ENCODE measurements at regions not wholly inside any gene's neighbourhood (a gene's known extent, or its start where the extent isn't known, plus 50 kb on each side); places are given as distances from the start of the nearest gene placed in this dataset.

GRCh38 chr2:120884472-120885290, 149.0 kb downstream of the GLI2 start:
- DNase-seq, result no peak

GRCh38 chr2:120885321-120885720, 149.7 kb downstream of the GLI2 start:
- no peak for DNase-seq

DNA sequence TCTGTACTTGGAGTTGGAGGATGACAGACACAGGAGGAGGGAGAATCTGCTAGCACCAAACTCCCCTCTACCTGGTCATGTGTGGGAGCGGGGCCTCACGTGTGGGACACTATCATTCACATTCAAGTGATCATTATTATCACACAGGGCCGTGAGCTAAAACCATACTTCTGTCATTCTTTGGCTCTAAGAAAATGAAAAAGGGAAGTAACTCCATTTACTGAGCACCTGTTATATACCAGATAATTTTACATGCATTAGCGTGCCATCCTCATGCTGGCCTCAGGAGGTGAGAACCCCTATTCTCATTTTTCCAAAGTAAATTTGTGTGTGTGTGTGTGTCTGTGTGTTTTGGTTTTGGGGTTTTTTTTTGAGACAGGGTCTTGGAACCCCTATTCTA, 150.1 kb downstream of the GLI2 start:
- no peak for DNase-seq

DNA sequence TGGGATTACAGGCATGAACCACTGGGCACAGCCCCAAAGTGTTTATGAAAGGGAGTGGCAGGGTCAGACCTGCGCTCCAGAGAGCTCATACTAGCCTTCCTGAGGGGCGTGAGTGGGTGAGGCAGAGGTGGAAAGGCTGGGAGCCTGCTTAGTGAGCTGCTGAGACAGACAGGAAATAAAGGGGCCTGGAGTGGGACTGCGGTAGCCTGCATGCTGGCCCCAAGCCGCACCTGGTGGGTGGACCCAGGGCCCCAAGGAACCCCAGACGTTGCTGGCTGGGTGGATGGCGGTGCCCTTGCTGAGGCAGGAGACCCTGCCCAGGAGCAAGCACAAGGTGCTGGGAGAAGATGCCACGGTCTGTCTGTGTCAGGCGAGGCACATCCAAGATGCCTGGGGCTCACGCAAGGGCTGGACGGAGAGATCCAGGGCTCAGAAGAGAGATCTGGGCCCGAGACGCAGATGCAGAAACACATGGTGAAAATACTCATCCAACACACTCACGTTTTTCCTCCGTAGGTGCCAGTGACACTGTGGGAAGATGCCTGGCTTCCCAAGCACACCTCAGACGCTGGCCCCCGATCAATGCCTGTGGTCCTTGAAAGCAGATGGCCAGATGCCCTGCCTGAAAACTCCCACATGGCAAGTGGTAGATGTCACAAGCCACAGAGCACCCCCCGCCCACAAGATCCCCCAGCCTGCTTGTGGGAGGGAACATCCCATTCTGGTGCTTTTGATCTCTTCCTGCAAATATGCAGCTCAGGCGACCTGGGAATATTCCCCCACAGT, 151.1 kb downstream of the GLI2 start:
- no peak for DNase-seq

DNA sequence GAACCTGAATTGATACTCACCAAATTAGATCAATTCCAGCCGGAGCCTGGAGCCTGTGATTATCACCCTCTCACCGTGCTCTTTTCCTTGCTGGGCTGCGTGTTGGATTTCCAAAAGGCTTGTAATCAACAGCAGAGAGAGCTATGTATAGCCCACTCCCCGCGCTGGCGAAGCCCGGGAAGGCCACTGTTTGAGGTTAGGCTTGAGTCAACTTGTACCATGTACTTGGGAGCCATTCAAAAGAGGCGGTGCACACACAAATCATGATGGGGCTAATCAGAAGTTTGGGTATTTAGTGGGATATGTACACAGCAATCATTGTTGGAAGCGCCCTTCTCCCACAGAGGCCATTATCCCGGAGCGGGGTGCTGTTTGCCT, 151.6 kb downstream of the GLI2 start:
- no peak for DNase-seq

- no peak for DNase-seq
Observed at GRCh38 chr2:120887741-120888231, 152.1 kb downstream of the GLI2 start.

DNA sequence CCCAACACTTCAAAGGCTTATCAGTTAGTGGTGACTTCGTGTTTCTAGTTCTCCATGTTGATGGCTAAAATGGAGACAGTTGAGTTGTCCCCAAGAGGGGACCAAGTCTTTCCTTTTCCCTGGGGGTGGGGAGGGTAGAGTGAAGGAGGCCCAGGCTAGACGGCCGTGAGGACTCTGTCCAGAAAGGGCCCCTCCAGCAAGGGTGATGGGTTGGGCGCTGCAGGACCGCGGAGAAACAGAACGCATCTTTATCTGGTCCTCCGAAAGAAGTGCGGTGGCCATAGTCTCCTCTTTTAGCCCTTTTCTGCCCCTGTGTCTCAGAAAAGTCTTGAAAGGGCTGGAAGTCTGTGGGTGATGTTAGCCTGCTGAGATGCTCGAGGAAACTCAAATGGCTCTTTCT, 153.2 kb downstream of the GLI2 start:
- DNase-seq, result no peak

GRCh38 chr2:120889936-120890335, 154.3 kb downstream of the GLI2 start:
- no peak for DNase-seq

DNA sequence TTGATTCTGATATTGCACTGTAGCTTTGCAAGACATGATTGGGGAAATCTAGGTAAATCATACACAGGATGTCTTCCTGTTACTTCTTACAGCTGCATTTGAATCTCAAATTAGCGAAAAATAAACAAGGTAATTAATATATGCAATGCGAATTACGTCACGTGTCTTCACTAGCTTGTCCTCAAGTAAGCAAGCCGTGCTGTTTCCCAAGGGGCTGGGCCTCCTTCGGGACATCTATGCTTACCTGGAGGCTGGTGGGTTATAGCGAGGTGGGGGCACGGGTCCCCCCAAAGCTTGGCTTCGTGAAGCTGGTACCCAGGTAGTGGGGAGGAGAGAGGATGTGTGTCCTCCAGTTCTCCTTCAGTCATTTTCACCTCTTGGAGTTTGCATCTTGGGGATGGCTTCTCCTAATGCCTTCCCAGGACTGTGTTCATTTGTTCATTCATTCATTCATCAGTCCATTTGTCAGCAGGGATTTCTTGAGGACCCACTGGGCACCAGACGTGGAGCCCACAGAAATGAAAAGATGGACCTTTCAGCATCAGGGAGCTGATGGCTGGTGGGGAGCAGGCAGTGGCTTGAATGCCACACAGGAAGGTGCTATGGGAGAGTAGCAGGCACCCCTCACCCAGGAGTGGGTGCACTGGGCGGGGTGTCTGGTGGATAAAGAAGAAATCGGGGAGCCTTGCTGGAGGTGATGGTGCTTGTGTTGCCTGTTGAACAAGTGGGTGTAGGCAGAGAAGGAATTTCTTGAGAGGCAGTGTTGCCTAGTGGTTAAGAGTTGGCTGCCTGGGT, 155.1 kb downstream of the GLI2 start:
- DNase-seq, result no peak

DNA sequence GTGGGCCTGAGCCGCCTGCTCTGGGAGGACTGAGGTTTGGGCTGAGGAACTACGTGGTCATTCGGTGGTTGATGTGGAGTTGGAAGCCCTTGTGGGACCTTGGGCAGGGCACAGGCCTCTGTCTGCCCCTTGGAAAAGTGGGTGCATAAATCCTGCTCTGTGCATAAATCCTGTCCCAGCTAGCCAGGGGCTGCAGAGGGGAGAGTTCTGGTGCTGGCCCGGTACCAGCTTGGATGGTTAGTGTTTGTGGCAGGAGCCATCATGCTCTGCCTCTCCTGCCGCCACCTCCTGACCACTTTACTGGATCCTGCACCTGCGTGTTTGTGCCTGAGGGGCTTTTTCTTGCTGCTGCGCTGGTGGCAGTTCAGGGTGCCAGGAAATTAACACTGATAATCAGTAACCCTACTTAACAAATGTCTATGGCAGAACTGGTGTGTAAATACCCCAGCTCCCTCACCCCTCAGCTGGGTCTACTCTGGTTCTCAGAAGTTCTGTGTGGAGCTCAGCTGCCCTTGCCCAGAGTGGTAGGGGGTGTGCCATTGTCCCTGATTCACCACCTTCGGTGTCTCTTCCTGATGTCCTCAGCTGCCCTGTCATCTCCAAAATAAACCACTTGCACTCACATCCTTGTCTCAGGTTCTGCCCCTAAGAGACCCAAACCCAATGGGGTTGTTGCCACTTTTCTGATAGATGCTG, 156.8 kb downstream of the GLI2 start:
- DNase-seq, result no peak

- DNase-seq, result no peak
Observed at GRCh38 chr2:120892967-120893667, 157.4 kb downstream of the GLI2 start.

- DNase-seq, result no peak
Observed at GRCh38 chr2:120893811-120894584, 158.3 kb downstream of the GLI2 start.

- DNase-seq, result no peak
Observed at GRCh38 chr2:120894966-120895365, 159.3 kb downstream of the GLI2 start.

GRCh38 chr2:120896126-120896525, 160.5 kb downstream of the GLI2 start:
- no peak for DNase-seq

DNA sequence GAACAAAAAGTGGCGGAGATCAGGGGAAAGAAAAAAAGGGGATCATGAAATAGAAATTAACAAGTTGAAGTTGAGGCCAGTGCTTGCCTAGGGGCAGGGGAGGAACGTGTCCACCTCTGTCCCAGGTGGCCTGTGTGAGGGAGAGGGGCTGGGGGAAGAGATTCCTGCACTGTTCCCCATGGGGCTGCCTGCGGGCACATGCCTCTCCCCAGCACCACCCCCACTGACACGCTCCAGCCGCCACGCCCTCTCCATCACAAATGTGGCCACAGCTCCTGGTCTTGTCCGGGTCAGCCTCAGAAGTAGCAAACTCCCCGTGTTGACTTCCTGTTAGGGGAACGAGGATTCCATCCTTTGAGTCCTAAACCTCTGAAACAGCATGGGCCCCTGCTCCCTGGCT, 161.2 kb downstream of the GLI2 start:
- DNase-seq, result no peak

DNA sequence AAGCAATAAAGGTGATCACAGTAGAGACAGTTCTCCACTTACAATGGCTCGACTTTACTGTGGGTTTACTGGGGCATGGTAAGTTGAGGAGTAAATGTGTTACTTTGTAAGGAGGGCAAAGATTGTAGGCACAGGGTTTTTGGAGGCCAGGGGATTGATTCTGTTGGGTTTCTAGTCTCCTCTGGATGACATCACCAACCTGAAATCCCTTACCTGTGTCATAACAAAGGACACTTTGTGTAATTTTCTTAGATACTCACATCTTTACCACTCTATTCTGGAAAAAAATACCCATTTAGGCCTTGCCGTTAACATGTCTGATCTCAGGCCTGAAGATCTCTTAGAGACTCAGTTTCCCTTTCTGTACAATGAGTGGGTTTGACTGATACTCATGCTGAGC, 161.7 kb downstream of the GLI2 start:
- no peak for DNase-seq

DNA sequence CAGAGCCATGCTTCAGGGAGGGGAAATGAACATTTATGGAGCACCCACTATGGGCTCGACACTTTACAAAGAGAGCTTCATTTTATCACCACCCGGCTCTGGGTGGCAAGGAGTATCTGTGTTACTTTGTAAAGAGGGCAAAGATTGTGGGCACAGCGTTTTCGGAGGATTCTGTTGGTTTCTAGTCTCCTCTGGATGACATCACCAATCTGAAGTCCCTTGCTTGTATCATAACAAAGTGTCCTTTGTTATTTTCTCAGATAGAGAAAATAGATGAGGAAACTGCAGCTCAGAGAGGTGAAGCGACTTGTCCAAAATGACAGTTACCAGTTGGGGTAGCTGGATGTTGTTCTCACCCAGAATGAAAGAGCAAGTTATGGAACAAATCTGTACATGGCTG, 162.8 kb downstream of the GLI2 start:
- no peak for DNase-seq

- no peak for DNase-seq
Observed at GRCh38 chr2:120898961-120899750, 163.5 kb downstream of the GLI2 start.

DNA sequence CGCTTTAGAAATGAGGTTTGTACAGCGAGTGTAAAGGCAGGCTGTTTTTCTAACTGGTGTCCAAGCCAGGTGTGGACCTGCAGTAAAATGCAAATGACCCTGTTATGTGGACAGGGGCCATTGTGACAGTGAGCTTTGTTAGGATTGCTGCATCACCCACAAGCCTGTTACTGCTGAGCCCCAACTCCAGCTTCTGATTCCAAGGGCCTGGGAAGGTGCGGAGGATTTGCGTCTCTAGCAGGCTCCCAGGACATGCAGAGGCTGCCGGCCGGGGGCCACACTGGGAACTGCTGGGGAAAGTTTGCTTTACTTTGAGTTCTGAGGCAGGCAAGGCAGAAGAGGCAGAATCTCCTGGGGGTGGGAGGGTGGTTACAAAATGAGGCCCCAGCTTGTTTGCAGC, 164.1 kb downstream of the GLI2 start:
- DNase-seq, result no peak

- DNase-seq, result no peak
Observed at GRCh38 chr2:120901201-120901600, 165.5 kb downstream of the GLI2 start.

Data from CD4-positive, alpha-beta T cell treated with Interleukin-15 for 1 hour (primary cell).